Liver (tissue), 8 donors: ENCODE measurements at regions not wholly inside any gene's neighbourhood (a gene's known extent, or its start where the extent isn't known, plus 50 kb on each side); places are given as distances from the start of the nearest gene placed in this dataset.

Experiments
- DNase-seq: peaks from one replicate; pipeline ENCODE4 v3.0.0-alpha.2; 2017; ENCODE audit warnings: low spot score
- H3K27ac ChIP-seq, 2 donors: one replicate each; pipeline ENCODE4 v1.7.0; 2013; ENCODE audit warnings: inconsistent platforms in 2 of 2, low read length in 2 of 2, control low read depth in 1 of 2, low read depth in 1 of 2, mild to moderate bottlenecking in 1 of 2
- H3K27me3 ChIP-seq, 4 donors: one replicate each; pipeline versions ENCODE4 v1.6.1 to v1.7.0; 2013; ENCODE audit warnings: low read length in 3 of 4, inconsistent platforms in 1 of 4, mild to moderate bottlenecking in 1 of 4, moderate library complexity in 1 of 4; ENCODE audit not compliant: control insufficient read depth in 4 of 4, insufficient read depth in 4 of 4
- H3K36me3 ChIP-seq, 4 donors: one replicate each; pipeline versions ENCODE4 v1.6.1 to v1.7.0; 2013; ENCODE audit warnings: low read length in 3 of 4, mild to moderate bottlenecking in 3 of 4, low read depth in 1 of 4, moderate library complexity in 1 of 4; ENCODE audit not compliant: control insufficient read depth in 4 of 4, insufficient read depth in 3 of 4
- H3K4me1 ChIP-seq, 4 donors: one replicate each; pipeline versions ENCODE4 v1.6.1 to v1.7.0; 2013; ENCODE audit warnings: low read length in 3 of 4, mild to moderate bottlenecking in 3 of 4, moderate library complexity in 1 of 4; ENCODE audit not compliant: control insufficient read depth in 4 of 4, insufficient read depth in 4 of 4
- H3K4me3 ChIP-seq, 3 donors: one replicate each; pipeline versions ENCODE4 v1.6.1 to v1.7.0; 2013; ENCODE audit warnings: low read length in 3 of 3, control low read depth in 1 of 3, low read depth in 1 of 3, mild to moderate bottlenecking in 1 of 3
- H3K9ac ChIP-seq, 2 donors: one replicate each; pipeline ENCODE4 v1.7.0; 2013; ENCODE audit warnings: low read length in 2 of 2, mild to moderate bottlenecking in 2 of 2, moderate library complexity in 2 of 2, control low read depth in 1 of 2, low read depth in 1 of 2
- H3K9me3 ChIP-seq, 4 donors: one replicate each; pipeline versions ENCODE4 v1.6.1 to v1.7.0; 2013; ENCODE audit warnings: low read length in 3 of 4; ENCODE audit not compliant: control insufficient read depth in 4 of 4
- EGR1 ChIP-seq, 2 donors: IDR thresholded peaks; 2 replicates each; pipeline ENCODE4 v1.6.1; 2016 to 2018; ENCODE audit warnings: antibody characterized with exemption in 2 of 2, low read depth in 2 of 2
- FOXA1 ChIP-seq: IDR thresholded peaks from 2 replicates; pipeline ENCODE4 v1.6.1; 2016; ENCODE audit warnings: antibody characterized with exemption
- FOXA2 ChIP-seq: IDR thresholded peaks from 2 replicates; pipeline ENCODE4 v1.6.1; 2016; ENCODE audit warnings: antibody characterized with exemption
- GABPA ChIP-seq, 2 donors: IDR thresholded peaks in 1 of 2; conservative IDR thresholded peaks in 1 of 2; 2 replicates each; pipeline ENCODE4 v1.6.1; 2016; ENCODE audit warnings: antibody characterized with exemption in 2 of 2, mild to moderate bottlenecking in 1 of 2, moderate library complexity in 1 of 2
- HNF4A ChIP-seq, 2 donors: conservative IDR thresholded peaks; 2 replicates each; pipeline ENCODE4 v1.6.1; 2016; ENCODE audit warnings: antibody characterized with exemption in 2 of 2, mild to moderate bottlenecking in 2 of 2
- HNF4G ChIP-seq: IDR thresholded peaks from 2 replicates; pipeline ENCODE4 v1.6.1; 2016; ENCODE audit warnings: antibody characterized with exemption
- JUND ChIP-seq, 2 donors: IDR thresholded peaks; 2 replicates each; pipeline ENCODE4 v1.6.1; 2016; ENCODE audit warnings: antibody characterized with exemption in 2 of 2
- NR2F2 ChIP-seq: IDR thresholded peaks from 2 replicates; pipeline ENCODE4 v1.6.1; 2016; ENCODE audit warnings: antibody characterized with exemption
- RAD21 ChIP-seq, 2 donors: IDR thresholded peaks; 2 replicates each; pipeline ENCODE4 v1.6.1; 2016; ENCODE audit warnings: antibody characterized with exemption in 2 of 2, mild to moderate bottlenecking in 2 of 2
- RXRA ChIP-seq, 2 donors: IDR thresholded peaks; 2 replicates each; pipeline ENCODE4 v1.6.1; 2017 to 2018; ENCODE audit warnings: antibody characterized with exemption in 2 of 2, mild to moderate bottlenecking in 1 of 2
- SP1 ChIP-seq: IDR thresholded peaks from 2 replicates; pipeline ENCODE4 v1.6.1; 2018; ENCODE audit warnings: antibody characterized with exemption, mild to moderate bottlenecking
- TAF1 ChIP-seq: conservative IDR thresholded peaks from 2 replicates; pipeline ENCODE4 v1.6.1; 2016; ENCODE audit warnings: antibody characterized with exemption, mild to moderate bottlenecking
- YY1 ChIP-seq: IDR thresholded peaks from 2 replicates; pipeline ENCODE4 v1.6.1; 2016; ENCODE audit warnings: antibody characterized with exemption, mild to moderate bottlenecking
- WGBS: extraction: QIAGEN DNeasy Blood & Tissue Kit; methylation state at CpG from one replicate; pipeline ENCODE4 v1.1.7; 2013; 5-methylcytosine and 5-hydroxymethylcytosine counted together
- TF ChIP-seq, protein P1 (sequence below): fragments of 150-350 bp; IDR thresholded peaks from 2 replicates; pipeline ENCODE4 v1.5.1; 2017; ENCODE audit warnings: improper control_type of control experiment, low read depth, low read length; ENCODE audit not compliant: missing input control
- TF ChIP-seq, protein P2 (sequence below): IDR thresholded peaks from 2 replicates; pipeline ENCODE4 v1.6.1; 2016; ENCODE audit warnings: antibody characterized with exemption
- TF ChIP-seq, protein P3 (sequence below): IDR thresholded peaks from 2 replicates; pipeline ENCODE4 v1.6.1; 2016; ENCODE audit warnings: antibody characterized with exemption
- TF ChIP-seq, protein P4 (sequence below): IDR thresholded peaks from 2 replicates; pipeline ENCODE4 v1.6.1; 2016; ENCODE audit warnings: antibody characterized with exemption
- TF ChIP-seq, protein P5 (sequence below): IDR thresholded peaks from 2 replicates; pipeline ENCODE4 v1.6.1; 2016; ENCODE audit warnings: antibody characterized with exemption, mild to moderate bottlenecking
- donor health status: healthy.
- donor health status: healthy.
- donor health status: healthy.
- donor health status: healthy.
- donor health status: healthy.

DNA sequence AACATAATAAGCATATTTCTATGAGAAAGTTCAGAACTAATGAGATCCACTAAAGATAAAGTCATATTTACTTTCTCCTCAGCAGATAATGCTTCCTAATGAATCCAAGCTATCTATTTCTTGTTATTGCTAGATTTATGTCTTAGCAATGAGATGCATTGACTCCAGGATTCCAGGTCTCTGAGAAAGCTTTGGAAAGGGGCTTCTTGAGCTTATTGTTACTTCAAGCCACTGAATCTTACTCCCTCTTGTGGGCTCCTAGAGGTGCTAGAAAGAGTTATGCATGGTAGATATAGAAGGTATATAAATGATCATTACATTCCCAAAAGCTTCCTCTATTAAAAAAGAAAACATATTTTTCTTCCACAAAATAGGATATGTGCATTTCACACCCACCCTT lies 246.4 kb upstream of the ADAMTS5 start:
- Histone ChIP-seq H3K36me3 (no peaks in the 10 kb centered on the region), H3K4me3 (no peak overlapping the region), H3K9ac (no peak overlapping the region), H3K9me3 (peaks cover 0 to 2% (median 0%) of the 10 kb centered on the region in 4 donors), H3K27ac (no peak overlapping the region), H3K4me1 (no peaks in the 10 kb centered on the region), H3K27me3 (no peaks in the 10 kb centered on the region)
- DNase-seq, result no peak
- TF ChIP-seq SP1 (no peak), HNF4A (conservative IDR thresholded peaks at IDR 0.05) (no peak), YY1 (no peak), TAF1 (no peak), RXRA (IDR thresholded peaks at IDR 0.05) (no peak), FOXA2 (no peak)
- TF ChIP-seq, protein P1, sequence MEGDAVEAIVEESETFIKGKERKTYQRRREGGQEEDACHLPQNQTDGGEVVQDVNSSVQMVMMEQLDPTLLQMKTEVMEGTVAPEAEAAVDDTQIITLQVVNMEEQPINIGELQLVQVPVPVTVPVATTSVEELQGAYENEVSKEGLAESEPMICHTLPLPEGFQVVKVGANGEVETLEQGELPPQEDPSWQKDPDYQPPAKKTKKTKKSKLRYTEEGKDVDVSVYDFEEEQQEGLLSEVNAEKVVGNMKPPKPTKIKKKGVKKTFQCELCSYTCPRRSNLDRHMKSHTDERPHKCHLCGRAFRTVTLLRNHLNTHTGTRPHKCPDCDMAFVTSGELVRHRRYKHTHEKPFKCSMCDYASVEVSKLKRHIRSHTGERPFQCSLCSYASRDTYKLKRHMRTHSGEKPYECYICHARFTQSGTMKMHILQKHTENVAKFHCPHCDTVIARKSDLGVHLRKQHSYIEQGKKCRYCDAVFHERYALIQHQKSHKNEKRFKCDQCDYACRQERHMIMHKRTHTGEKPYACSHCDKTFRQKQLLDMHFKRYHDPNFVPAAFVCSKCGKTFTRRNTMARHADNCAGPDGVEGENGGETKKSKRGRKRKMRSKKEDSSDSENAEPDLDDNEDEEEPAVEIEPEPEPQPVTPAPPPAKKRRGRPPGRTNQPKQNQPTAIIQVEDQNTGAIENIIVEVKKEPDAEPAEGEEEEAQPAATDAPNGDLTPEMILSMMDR, result no peak

DNA sequence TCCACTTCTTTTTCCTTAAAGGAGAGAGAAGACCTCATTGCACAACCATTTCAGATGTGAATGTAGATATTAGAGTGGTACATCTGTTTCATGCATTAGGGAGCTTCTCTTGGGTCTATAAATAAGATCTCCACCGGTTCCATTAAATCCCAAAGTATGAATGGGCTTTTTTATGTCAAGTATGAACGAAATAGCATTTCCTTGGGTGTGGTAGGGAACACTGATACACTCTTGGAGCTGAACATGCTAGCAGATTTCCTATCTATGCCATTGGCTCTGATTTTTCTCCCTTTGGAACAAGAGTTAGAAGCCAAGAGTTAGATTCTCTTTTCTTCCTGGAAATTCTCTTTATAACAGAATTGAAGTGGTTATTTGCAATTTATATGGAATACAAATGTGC lies 245.6 kb upstream of the ADAMTS5 start:
- Histone ChIP-seq H3K9me3 (peaks cover 0 to 5% (median 1%) of the 10 kb centered on the region in 4 donors), H3K4me3 (no peak overlapping the region), H3K27ac (no peak overlapping the region), H3K4me1 (no peaks in the 10 kb centered on the region), H3K9ac (no peak overlapping the region), H3K27me3 (no peaks in the 10 kb centered on the region), H3K36me3 (no peaks in the 10 kb centered on the region)
- TF ChIP-seq FOXA2 (no peak), HNF4A (conservative IDR thresholded peaks at IDR 0.05) (no peak), TAF1 (no peak), YY1 (no peak), HNF4G (no peak), SP1 (no peak)
- TF ChIP-seq, protein P2, sequence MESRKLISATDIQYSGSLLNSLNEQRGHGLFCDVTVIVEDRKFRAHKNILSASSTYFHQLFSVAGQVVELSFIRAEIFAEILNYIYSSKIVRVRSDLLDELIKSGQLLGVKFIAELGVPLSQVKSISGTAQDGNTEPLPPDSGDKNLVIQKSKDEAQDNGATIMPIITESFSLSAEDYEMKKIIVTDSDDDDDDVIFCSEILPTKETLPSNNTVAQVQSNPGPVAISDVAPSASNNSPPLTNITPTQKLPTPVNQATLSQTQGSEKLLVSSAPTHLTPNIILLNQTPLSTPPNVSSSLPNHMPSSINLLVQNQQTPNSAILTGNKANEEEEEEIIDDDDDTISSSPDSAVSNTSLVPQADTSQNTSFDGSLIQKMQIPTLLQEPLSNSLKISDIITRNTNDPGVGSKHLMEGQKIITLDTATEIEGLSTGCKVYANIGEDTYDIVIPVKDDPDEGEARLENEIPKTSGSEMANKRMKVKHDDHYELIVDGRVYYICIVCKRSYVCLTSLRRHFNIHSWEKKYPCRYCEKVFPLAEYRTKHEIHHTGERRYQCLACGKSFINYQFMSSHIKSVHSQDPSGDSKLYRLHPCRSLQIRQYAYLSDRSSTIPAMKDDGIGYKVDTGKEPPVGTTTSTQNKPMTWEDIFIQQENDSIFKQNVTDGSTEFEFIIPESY, result no peak
- TF ChIP-seq, protein P3, sequence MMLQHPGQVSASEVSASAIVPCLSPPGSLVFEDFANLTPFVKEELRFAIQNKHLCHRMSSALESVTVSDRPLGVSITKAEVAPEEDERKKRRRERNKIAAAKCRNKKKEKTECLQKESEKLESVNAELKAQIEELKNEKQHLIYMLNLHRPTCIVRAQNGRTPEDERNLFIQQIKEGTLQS, result no peak
- DNase-seq, result no peak
- 37% methylated on average over 2 of the region's 2 CpGs for WGBS

DNA sequence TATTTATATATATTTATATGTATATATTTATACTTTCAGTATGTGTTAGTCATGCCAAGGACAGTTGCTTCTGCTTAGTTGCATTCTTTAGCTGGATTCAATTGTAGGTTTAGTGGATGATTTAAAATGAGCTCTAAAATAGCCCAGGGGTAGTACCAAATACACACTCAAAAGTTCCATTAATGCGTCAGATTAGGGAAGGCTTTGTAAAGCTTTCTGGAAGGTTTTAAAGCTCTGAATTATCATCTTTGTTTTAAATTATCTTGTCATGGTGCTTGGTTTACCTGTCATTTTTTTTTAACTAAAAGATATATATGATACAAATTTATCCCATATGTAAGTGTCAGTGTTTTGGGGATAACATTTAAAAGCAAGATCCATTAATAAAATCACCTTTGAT lies 242.7 kb upstream of the ADAMTS5 start:
- no peak for DNase-seq
- Histone ChIP-seq H3K27ac (no peak overlapping the region), H3K4me3 (no peak overlapping the region), H3K4me1 (no peaks in the 10 kb centered on the region), H3K9me3 (peaks cover 0 to 3% (median 1%) of the 10 kb centered on the region in 4 donors), H3K27me3 (no peaks in the 10 kb centered on the region), H3K36me3 (no peaks in the 10 kb centered on the region), H3K9ac (no peak overlapping the region)
- WGBS, result 99% methylated on average over 1 of the region's 1 CpG
- no peak for TF ChIP-seq TAF1
- TF ChIP-seq, protein P4, sequence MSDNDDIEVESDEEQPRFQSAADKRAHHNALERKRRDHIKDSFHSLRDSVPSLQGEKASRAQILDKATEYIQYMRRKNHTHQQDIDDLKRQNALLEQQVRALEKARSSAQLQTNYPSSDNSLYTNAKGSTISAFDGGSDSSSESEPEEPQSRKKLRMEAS, result no peak
- TF ChIP-seq, protein P2, result no peak
- no peak for TF ChIP-seq RAD21 (IDR thresholded peaks at IDR 0.05)
- no peak for TF ChIP-seq HNF4A (conservative IDR thresholded peaks at IDR 0.05)
- TF ChIP-seq YY1, result no peak
- TF ChIP-seq HNF4G, result no peak
- TF ChIP-seq, protein P5, sequence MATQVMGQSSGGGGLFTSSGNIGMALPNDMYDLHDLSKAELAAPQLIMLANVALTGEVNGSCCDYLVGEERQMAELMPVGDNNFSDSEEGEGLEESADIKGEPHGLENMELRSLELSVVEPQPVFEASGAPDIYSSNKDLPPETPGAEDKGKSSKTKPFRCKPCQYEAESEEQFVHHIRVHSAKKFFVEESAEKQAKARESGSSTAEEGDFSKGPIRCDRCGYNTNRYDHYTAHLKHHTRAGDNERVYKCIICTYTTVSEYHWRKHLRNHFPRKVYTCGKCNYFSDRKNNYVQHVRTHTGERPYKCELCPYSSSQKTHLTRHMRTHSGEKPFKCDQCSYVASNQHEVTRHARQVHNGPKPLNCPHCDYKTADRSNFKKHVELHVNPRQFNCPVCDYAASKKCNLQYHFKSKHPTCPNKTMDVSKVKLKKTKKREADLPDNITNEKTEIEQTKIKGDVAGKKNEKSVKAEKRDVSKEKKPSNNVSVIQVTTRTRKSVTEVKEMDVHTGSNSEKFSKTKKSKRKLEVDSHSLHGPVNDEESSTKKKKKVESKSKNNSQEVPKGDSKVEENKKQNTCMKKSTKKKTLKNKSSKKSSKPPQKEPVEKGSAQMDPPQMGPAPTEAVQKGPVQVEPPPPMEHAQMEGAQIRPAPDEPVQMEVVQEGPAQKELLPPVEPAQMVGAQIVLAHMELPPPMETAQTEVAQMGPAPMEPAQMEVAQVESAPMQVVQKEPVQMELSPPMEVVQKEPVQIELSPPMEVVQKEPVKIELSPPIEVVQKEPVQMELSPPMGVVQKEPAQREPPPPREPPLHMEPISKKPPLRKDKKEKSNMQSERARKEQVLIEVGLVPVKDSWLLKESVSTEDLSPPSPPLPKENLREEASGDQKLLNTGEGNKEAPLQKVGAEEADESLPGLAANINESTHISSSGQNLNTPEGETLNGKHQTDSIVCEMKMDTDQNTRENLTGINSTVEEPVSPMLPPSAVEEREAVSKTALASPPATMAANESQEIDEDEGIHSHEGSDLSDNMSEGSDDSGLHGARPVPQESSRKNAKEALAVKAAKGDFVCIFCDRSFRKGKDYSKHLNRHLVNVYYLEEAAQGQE, result no peak
- no peak for TF ChIP-seq GABPA (IDR thresholded peaks at IDR 0.05 in 1 of 2, conservative IDR thresholded peaks at IDR 0.05 in 1 of 2)
- TF ChIP-seq EGR1 (IDR thresholded peaks at IDR 0.05; ENCODE audit: low read depth in 2 of 2), result no peak
- TF ChIP-seq FOXA1, result no peak
- no peak for TF ChIP-seq JUND (IDR thresholded peaks at IDR 0.05)
- no peak for TF ChIP-seq RXRA (IDR thresholded peaks at IDR 0.05)
- TF ChIP-seq SP1, result no peak
- TF ChIP-seq, protein P3, result no peak
- no peak for TF ChIP-seq NR2F2
